ENCODE measurements at regions not wholly inside any gene's neighbourhood (a gene's known extent, or its start where the extent isn't known, plus 50 kb on each side); places are given as distances from the start of the nearest gene placed in this dataset.

- TF ChIP-seq CTCF (IDR thresholded peaks at IDR 0.05): no peak
- TF ChIP-seq POLR2A (IDR thresholded peaks at IDR 0.05): no peak
Measured at GRCh38 chr2:40827392-40827791, 375.5 kb upstream of the SLC8A1 start.
